ENCODE measurements at regions not wholly inside any gene's neighbourhood (a gene's known extent, or its start where the extent isn't known, plus 50 kb on each side); places are given as distances from the start of the nearest gene placed in this dataset.

GRCh38 chr5:53826504-53826903 lies 266.1 kb downstream of the NDUFS4 start (continued):
- TF ChIP-seq, protein P1, sequence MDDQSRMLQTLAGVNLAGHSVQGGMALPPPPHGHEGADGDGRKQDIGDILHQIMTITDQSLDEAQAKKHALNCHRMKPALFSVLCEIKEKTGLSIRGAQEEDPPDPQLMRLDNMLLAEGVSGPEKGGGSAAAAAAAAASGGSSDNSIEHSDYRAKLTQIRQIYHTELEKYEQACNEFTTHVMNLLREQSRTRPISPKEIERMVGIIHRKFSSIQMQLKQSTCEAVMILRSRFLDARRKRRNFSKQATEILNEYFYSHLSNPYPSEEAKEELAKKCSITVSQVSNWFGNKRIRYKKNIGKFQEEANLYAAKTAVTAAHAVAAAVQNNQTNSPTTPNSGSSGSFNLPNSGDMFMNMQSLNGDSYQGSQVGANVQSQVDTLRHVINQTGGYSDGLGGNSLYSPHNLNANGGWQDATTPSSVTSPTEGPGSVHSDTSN (CRISPR knock-in tag; IDR thresholded peaks at IDR 0.05): no peak
- TF ChIP-seq ZNF266 (tag by site-specific recombination; IDR thresholded peaks at IDR 0.05; ENCODE audit: low read depth): no peak
- no peak for TF ChIP-seq ZFP3 (tag by site-specific recombination; IDR thresholded peaks at IDR 0.05; ENCODE audit: low read depth)
- TF ChIP-seq, protein P2, sequence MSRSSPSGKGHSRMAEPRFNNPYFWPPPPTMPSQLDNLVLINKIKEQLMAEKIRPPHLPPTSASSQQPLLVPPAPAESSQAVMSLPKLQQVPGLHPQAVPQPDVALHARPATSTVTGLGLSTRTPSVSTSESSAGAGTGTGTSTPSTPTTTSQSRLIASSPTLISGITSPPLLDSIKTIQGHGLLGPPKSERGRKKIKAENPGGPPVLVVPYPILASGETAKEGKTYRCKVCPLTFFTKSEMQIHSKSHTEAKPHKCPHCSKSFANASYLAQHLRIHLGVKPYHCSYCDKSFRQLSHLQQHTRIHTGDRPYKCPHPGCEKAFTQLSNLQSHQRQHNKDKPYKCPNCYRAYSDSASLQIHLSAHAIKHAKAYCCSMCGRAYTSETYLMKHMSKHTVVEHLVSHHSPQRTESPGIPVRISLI (tag by site-specific recombination; IDR thresholded peaks at IDR 0.05): no peak
- no peak for TF ChIP-seq ZNF37A (tag by site-specific recombination; IDR thresholded peaks at IDR 0.05)
- TF ChIP-seq GLI4 (tag by site-specific recombination; IDR thresholded peaks at IDR 0.05): no peak
- no peak for TF ChIP-seq ZNF645 (tag by site-specific recombination; IDR thresholded peaks at IDR 0.05)
- no peak for TF ChIP-seq ZNF777 (tag by site-specific recombination; IDR thresholded peaks at IDR 0.05; ENCODE audit: borderline replicate concordance)

DNA sequence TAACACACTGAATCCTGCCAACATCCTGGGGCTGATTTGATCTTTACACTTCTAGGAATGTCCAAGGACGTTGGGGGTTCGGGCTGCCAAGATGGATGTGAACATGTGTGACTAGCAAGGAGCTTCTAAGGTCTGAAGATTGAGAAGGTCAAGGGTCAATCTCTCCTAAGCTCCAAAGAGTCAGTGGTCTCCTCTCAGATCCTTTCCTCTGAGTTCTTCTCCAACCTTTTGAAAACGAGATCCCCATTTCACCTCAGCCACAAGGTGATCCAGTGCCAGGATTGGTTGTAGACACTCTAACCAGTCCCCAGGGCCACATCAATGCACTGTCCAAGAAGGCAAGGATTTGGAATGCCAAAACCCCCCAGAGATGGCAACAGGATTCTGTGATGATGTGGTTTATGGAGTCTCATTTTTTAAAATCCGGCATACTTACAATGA lies 266.8 kb downstream of the NDUFS4 start:
- Histone ChIP-seq H3K27ac (ENCODE audit: extremely low read depth, low read depth, low read length) (no peak overlapping the region), H3K36me3 (ENCODE audit: control insufficient read depth in 2 of 2, insufficient read depth in 1 of 2, low read length in 2 of 2) (no peaks in the 10 kb centered on the region), H3K4me1 (ENCODE audit: control insufficient read depth, insufficient read depth, low read length) (no peaks in the 10 kb centered on the region), H3K4me3 (ENCODE audit: low read depth, low read length) (no peak overlapping the region), H3K9me3 (ENCODE audit: control insufficient read depth, insufficient read depth, low read depth, low read length) (no peaks in the 10 kb centered on the region; the same call in 1 of the 2 replicates)
- no peak for TF ChIP-seq ZNF133 (tag by site-specific recombination; IDR thresholded peaks at IDR 0.05)
- ChIA-PET CTCF (no interaction called here), POLR2A (no interaction called here)

DNA sequence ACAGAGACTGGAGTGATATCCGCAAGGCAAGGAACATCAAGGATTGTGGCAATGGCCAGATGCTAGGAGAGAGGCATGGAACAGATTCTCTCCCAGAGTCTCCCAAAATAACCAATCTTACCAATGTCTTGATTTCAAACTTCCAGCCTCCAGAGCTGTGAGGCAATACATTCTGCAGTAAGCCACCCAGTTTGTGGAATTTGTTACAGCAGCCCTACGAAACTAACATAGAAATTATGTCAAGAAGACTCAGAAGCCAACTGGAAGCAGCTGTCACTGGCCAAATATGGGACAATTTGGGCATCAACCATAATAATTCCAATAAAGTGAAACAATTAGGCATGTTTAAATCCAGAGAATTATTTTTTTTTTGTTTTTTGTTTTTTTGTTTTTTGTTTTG lies 271.1 kb downstream of the NDUFS4 start:
- Histone ChIP-seq H3K27ac (ENCODE audit: extremely low read depth, low read depth, low read length) (no peak overlapping the region), H3K36me3 (ENCODE audit: control insufficient read depth in 2 of 2, insufficient read depth in 1 of 2, low read length in 2 of 2) (no peaks in the 10 kb centered on the region), H3K9me3 (ENCODE audit: control insufficient read depth, insufficient read depth, low read depth, low read length) (no peaks in the 10 kb centered on the region; the same call in 1 of the 2 replicates), H3K4me1 (ENCODE audit: control insufficient read depth, insufficient read depth, low read length) (no peaks in the 10 kb centered on the region), H3K4me3 (ENCODE audit: low read depth, low read length) (no peak overlapping the region)
- CTCF ChIA-PET: no interaction called here
- TF ChIP-seq ZSCAN23 (tag by site-specific recombination; IDR thresholded peaks at IDR 0.05) (no peak), PRDM1 (tag by site-specific recombination; IDR thresholded peaks at IDR 0.05) (no peak)
- POLR2A ChIA-PET: no interaction called here

All from HEK293 (cell line).